ENCODE measurements at regions not wholly inside any gene's neighbourhood (a gene's known extent, or its start where the extent isn't known, plus 50 kb on each side); places are given as distances from the start of the nearest gene placed in this dataset.

DNA sequence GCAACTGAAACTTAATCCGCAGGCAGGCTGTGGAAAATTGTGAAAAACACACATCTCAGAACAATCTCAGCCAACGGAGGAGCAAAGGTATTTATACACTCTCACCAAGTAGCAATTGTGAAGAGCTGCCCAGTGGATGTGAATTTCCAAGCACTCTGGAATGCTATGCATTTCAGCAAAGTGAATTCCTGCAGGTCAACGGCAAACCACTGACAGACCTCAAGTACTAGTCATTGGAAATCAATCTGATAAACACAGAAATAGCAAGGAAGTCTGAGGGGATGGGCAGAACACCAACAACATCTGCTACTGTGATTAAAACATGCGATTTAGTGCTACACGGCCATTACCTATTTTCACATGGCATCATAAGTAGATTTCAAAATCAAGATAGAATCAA, 429.1 kb downstream of the HTR1B start:
- no peak for TF ChIP-seq TAF1 (IDR thresholded peaks at IDR 0.05; ENCODE audit: borderline replicate concordance, insufficient read depth, low read length)
- TF ChIP-seq POLR2AphosphoS5 (IDR thresholded peaks at IDR 0.05; ENCODE audit: low read depth, low read length), result no peak
- TF ChIP-seq SIN3A (IDR thresholded peaks at IDR 0.05; ENCODE audit: borderline replicate concordance, insufficient read depth, low read length), result no peak
- TF ChIP-seq FOXP2 (optimal IDR thresholded peaks at IDR 0.05; ENCODE audit: borderline replicate concordance, extremely low read depth, extremely low read length, insufficient read depth), result no peak
- TF ChIP-seq REST (IDR thresholded peaks at IDR 0.05; ENCODE audit: insufficient read depth in 1 of 2, low read depth in 2 of 2, low read length in 2 of 2), result no peak

DNA sequence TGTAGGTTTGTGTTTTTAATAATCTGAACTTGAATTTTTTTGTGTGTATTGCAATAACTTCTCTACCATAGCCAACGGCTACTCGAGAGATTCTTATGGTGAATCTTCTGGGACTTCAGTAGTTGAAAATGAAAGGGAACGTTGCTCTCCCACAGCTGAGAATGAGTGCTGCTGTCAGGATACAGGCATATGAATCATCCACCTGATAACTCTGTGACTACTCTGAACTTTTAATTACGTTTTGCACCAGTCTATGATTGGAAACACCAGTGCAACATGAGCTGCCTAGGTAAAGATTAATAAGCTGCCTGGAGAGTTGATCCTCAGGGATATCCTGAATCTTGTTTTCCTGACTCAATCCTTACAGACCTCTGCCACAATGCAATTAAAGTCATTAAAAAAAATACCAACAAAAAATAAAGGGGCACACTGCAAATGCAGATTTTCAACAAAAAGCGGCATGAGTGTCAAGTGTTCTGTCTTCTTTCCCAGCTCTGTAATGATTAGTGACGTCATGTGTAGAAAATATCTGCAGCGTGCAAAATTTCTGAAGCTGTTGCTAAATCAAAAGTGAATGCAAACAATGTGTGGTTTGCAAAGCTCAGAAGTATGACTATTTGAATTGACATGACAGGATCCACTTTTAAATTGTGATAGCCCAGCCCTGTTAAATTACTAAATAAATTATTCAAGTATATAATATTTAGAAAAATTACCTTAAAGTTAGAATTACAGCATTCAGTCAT, 432.2 kb downstream of the HTR1B start:
- no peak for TF ChIP-seq SIN3A (IDR thresholded peaks at IDR 0.05; ENCODE audit: borderline replicate concordance, insufficient read depth, low read length)
- no peak for TF ChIP-seq TAF1 (IDR thresholded peaks at IDR 0.05; ENCODE audit: borderline replicate concordance, insufficient read depth, low read length)
- TF ChIP-seq POLR2AphosphoS5 (IDR thresholded peaks at IDR 0.05; ENCODE audit: low read depth, low read length), result no peak
- TF ChIP-seq REST (IDR thresholded peaks at IDR 0.05; ENCODE audit: insufficient read depth in 1 of 2, low read depth in 2 of 2, low read length in 2 of 2), result no peak
- TF ChIP-seq FOXP2 (optimal IDR thresholded peaks at IDR 0.05; ENCODE audit: borderline replicate concordance, extremely low read depth, extremely low read length, insufficient read depth), result no peak

- TF ChIP-seq REST (IDR thresholded peaks at IDR 0.05; ENCODE audit: insufficient read depth in 1 of 2, low read depth in 2 of 2, low read length in 2 of 2), result no peak
- no peak for TF ChIP-seq SIN3A (IDR thresholded peaks at IDR 0.05; ENCODE audit: borderline replicate concordance, insufficient read depth, low read length)
- TF ChIP-seq FOXP2 (optimal IDR thresholded peaks at IDR 0.05; ENCODE audit: borderline replicate concordance, extremely low read depth, extremely low read length, insufficient read depth), result no peak
- no peak for TF ChIP-seq TAF1 (IDR thresholded peaks at IDR 0.05; ENCODE audit: borderline replicate concordance, insufficient read depth, low read length)
These were observed 436.9 kb downstream of the HTR1B start for GRCh38 chr6:77026341-77026740.

DNA sequence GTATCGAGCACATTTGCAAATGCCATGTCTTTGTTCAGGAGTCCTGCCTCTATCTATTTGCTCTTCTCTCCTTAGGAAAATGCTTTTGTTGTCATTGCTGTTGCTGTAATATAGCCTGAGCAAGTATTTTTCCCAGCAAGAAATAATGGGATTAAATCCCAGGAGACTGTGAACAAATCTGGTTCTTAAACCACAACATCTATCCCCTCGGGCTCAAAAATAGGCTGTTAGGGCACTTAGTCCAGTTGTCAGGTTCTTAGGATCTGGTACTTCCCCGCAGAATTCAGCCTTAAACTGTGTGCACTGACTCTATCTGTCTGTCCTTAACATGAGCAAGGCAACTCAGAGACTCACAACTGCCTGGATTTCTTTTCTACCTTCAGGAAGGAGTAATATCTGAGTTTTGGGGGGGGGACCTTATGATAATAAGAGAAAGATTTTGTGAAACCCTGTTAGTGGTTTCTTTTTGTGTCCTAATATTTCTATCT, 437.5 kb downstream of the HTR1B start:
- TF ChIP-seq SIN3A (IDR thresholded peaks at IDR 0.05; ENCODE audit: borderline replicate concordance, insufficient read depth, low read length) (no peak), FOXP2 (optimal IDR thresholded peaks at IDR 0.05; ENCODE audit: borderline replicate concordance, extremely low read depth, extremely low read length, insufficient read depth) (no peak), REST (IDR thresholded peaks at IDR 0.05; ENCODE audit: insufficient read depth in 1 of 2, low read depth in 2 of 2, low read length in 2 of 2) (no peak), POLR2AphosphoS5 (IDR thresholded peaks at IDR 0.05; ENCODE audit: low read depth, low read length) (no peak), TAF1 (IDR thresholded peaks at IDR 0.05; ENCODE audit: borderline replicate concordance, insufficient read depth, low read length) (no peak)

Measured in PFSK-1 (cell line).